GM12878 (cell line): ENCODE measurements at regions not wholly inside any gene's neighbourhood (a gene's known extent, or its start where the extent isn't known, plus 50 kb on each side); places are given as distances from the start of the nearest gene placed in this dataset.

ENCODE experiments used
- ATAC-seq: fragments of 200-7000 bp; cut with Tn5 transposase; 3 replicates; pipeline ENCODE4 v1.9.1; 2020; ENCODE audit warnings: mild to moderate bottlenecking, moderate library complexity
- BruUV-seq: library from RNA; stranded (reverse); fragments of 400-500 nt; replicated peaks from 2 replicates; lab custom pipeline; 2021; lab: Mats Ljungman, UMichigan
- CTCF ChIA-PET: fragments of 300-600 bp; sonication (Branson Sonifier 250); formaldehyde crosslinking; extraction: SDS; loops from one replicate; lab custom pipeline; 2021; ENCODE audit warnings: inconsistent platforms; lab: Yijun Ruan, JAX
- POLR2A ChIA-PET: fragments of 350-600 bp; formaldehyde crosslinking; extraction: SDS; loops from one replicate; lab custom pipeline; 2021; ENCODE audit warnings: inconsistent platforms; lab: Charles Lee
- RAD21 ChIA-PET: fragments of 300-600 bp; sonication (Branson Sonifier 250); formaldehyde crosslinking; loops from one replicate; lab custom pipeline; 2023; ENCODE audit warnings: antibody characterized with exemption; ENCODE audit not compliant: unreplicated experiment; lab: Charles Lee
- SMC1A ChIA-PET: fragments of 300-600 bp; sonication (Branson Sonifier 250); formaldehyde crosslinking; loops from one replicate; lab custom pipeline; 2023; ENCODE audit not compliant: unreplicated experiment, uncharacterized antibody; lab: Charles Lee
- DNase-seq: peaks from one replicate; pipeline ENCODE4 v3.0.0-alpha.2; 2011; ENCODE audit warnings: low read depth, low spot score
- FAIRE-seq: peaks from 3 replicates; lab custom pipeline; 2011; peaks lifted over from hg19 to GRCh38; lab: Jason Lieb, UNC
- H2AFZ ChIP-seq: 2 replicates; pipeline ENCODE4 v1.6.0; 2011; ENCODE audit warnings: low read depth, low read length, control low read depth; ENCODE audit not compliant: control insufficient read depth
- H3K27ac ChIP-seq: 2 replicates; pipeline ENCODE4 v1.5.1; 2011; ENCODE audit warnings: control low read depth; ENCODE audit not compliant: control insufficient read depth, insufficient read depth
- H3K27me3 ChIP-seq, 2 experiments: replicated peaks in 1 of 2; 2 replicates each; pipeline versions ENCODE4 v1.6.0 to v1.6.1; 2011; ENCODE audit warnings: low read length in 1 of 2; ENCODE audit not compliant: control insufficient read depth in 2 of 2, insufficient read depth in 2 of 2
- H3K36me3 ChIP-seq, 2 experiments: 2 replicates each; pipeline ENCODE4 v1.5.1; 2011; ENCODE audit warnings: low read length in 1 of 2; ENCODE audit not compliant: control insufficient read depth in 2 of 2, insufficient read depth in 2 of 2
- H3K4me1 ChIP-seq: 2 replicates; pipeline ENCODE4 v1.6.1; 2011; ENCODE audit warnings: mild to moderate bottlenecking, low read length, moderate library complexity, mixed read lengths; ENCODE audit not compliant: control insufficient read depth, insufficient read depth
- H3K4me2 ChIP-seq: 2 replicates; pipeline ENCODE4 v1.6.0; 2011; ENCODE audit warnings: control low read depth; ENCODE audit not compliant: control insufficient read depth, insufficient read depth
- H3K4me3 ChIP-seq: fragments of 200-600 bp; sonication (generic); 2 replicates; pipeline ENCODE4 v1.5.1; 2016
- H3K79me2 ChIP-seq: 2 replicates; pipeline ENCODE4 v1.6.0; 2011; ENCODE audit warnings: low read length; ENCODE audit not compliant: control insufficient read depth, insufficient read depth
- H3K9ac ChIP-seq: 2 replicates; pipeline ENCODE4 v1.8.0; 2011; ENCODE audit warnings: low read length, control low read depth, mixed read lengths; ENCODE audit not compliant: control insufficient read depth, insufficient read depth
- H3K9me3 ChIP-seq: replicated peaks from 3 replicates; pipeline ENCODE4 v1.5.1; 2011; ENCODE audit warnings: mild to moderate bottlenecking, low read length; ENCODE audit not compliant: control insufficient read depth, insufficient read depth
- H4K20me1 ChIP-seq: 2 replicates; pipeline ENCODE4 v1.6.0; 2011; ENCODE audit not compliant: control insufficient read depth, insufficient read depth
- BRCA1 ChIP-seq: IDR thresholded peaks from 2 replicates; pipeline ENCODE4 v1.6.1; 2011; ENCODE audit warnings: low read depth, low read length, improper control_type of control experiment
- EP300 ChIP-seq, 2 experiments: fragments of 150-350 bp in 1 of 2; IDR thresholded peaks; 2 replicates each; pipeline ENCODE4 v1.6.1; 2011 to 2012; ENCODE audit warnings: low read depth in 2 of 2, low read length in 2 of 2, borderline replicate concordance in 1 of 2, improper control_type of control experiment in 1 of 2, inconsistent platforms in 1 of 2; ENCODE audit not compliant: control insufficient read depth in 1 of 2
- ETV6 ChIP-seq, 2 experiments: fragments of 450-650 bp in 1 of 2; IDR thresholded peaks in 1 of 2; conservative IDR thresholded peaks in 1 of 2; 2 replicates each; pipeline ENCODE4 v1.6.1; 2014; ENCODE audit warnings: antibody characterized with exemption in 1 of 2, borderline replicate concordance in 1 of 2, low read depth in 1 of 2, mild to moderate bottlenecking in 1 of 2, moderate library complexity in 1 of 2
- NBN ChIP-seq: fragments of 450-650 bp; IDR thresholded peaks from 2 replicates; pipeline ENCODE4 v1.6.1; 2016
- PML ChIP-seq: IDR thresholded peaks from 2 replicates; pipeline ENCODE4 v1.6.1; 2012; ENCODE audit warnings: low read length, inconsistent platforms
- POLR2AphosphoS2 ChIP-seq: IDR thresholded peaks from 2 replicates; pipeline ENCODE4 v1.6.1; 2011; ENCODE audit warnings: low read depth, mild to moderate bottlenecking, low read length, improper control_type of control experiment, moderate library complexity
- RBBP5 ChIP-seq: fragments of 200-600 bp; sonication (generic); conservative IDR thresholded peaks from 2 replicates; pipeline ENCODE4 v1.6.1; 2016
- TCF3 ChIP-seq: IDR thresholded peaks from 2 replicates; pipeline ENCODE4 v1.6.1; 2012; ENCODE audit warnings: low read depth, mild to moderate bottlenecking, low read length, borderline replicate concordance; ENCODE audit not compliant: insufficient read depth
- WGBS: methylation state at CpG from one replicate; pipeline ENCODE4 v1.1.6; 2016; ENCODE audit warnings: low lambda C conversion rate; ENCODE audit not compliant: insufficient replicate concordance, insufficient coverage; ENCODE audit errors: missing lambda C conversion rate; 5-methylcytosine and 5-hydroxymethylcytosine counted together
- in situ Hi-C: fragments of 300-500 bp; cut with MboI; formaldehyde crosslinking; loops from 9 replicates; pipeline ENCODE4 v1.14.3; 2018; ENCODE audit warnings: mixed read lengths
- intact Hi-C: fragments of 100-400 bp; cut with micrococcal nuclease; formaldehyde crosslinking; loops from one replicate; pipeline ENCODE4 v1.14.2; 2022; ENCODE audit not compliant: unreplicated experiment
- TF ChIP-seq, protein P1 (sequence below): fragments of 450-650 bp; IDR thresholded peaks from 2 replicates; pipeline ENCODE4 v1.6.1; 2017; ENCODE audit warnings: mild to moderate bottlenecking

DNA sequence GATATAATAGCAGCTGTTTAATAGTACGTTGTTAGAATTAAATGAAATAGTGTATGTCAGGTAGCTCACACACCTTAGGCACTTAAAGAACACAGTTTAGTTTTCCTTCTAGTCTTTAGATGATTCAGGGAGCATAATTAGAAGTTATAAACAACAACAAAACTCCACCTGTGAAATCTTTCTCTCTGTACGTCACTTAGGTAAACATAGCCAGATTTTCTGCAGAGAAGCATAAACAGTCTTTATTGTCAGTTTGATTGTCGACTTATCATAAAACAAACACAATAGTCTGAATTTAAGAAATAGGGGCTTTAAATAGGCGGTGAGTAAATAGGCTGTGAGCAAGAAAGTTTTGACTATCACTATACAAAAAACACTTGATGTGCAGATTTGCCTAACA, 84.6 kb upstream of the PKP2 start:
- DNase-seq: no peak
- in situ Hi-C loops: no loop called here
- no peaks in the 10 kb centered on the region for H3K79me2 ChIP-seq
- H3K4me1 ChIP-seq: no peaks in the 10 kb centered on the region
- FAIRE-seq: no peak
- intact Hi-C loops: no loop called here
- H3K4me3 ChIP-seq: no peak overlapping the region
- RAD21 ChIA-PET: no interaction called here
- no peak overlapping the region for H3K27ac ChIP-seq
- POLR2A ChIA-PET: no interaction called here
- no peaks in the 10 kb centered on the region for H4K20me1 ChIP-seq
- CTCF ChIA-PET: interaction anchor here (1.2 kb wide), 1 partner anchor 225 kb away, joined by 3 read pairs; the partner anchor contains the start of gene YARS2
- no peak overlapping the region for H2AFZ ChIP-seq
- no TSS peak for BruUV-seq
- TF ChIP-seq TCF3: no peak
- no peak for TF ChIP-seq POLR2AphosphoS2
- no peak for TF ChIP-seq RBBP5
- no peak for TF ChIP-seq PML
- TF ChIP-seq, protein P1, sequence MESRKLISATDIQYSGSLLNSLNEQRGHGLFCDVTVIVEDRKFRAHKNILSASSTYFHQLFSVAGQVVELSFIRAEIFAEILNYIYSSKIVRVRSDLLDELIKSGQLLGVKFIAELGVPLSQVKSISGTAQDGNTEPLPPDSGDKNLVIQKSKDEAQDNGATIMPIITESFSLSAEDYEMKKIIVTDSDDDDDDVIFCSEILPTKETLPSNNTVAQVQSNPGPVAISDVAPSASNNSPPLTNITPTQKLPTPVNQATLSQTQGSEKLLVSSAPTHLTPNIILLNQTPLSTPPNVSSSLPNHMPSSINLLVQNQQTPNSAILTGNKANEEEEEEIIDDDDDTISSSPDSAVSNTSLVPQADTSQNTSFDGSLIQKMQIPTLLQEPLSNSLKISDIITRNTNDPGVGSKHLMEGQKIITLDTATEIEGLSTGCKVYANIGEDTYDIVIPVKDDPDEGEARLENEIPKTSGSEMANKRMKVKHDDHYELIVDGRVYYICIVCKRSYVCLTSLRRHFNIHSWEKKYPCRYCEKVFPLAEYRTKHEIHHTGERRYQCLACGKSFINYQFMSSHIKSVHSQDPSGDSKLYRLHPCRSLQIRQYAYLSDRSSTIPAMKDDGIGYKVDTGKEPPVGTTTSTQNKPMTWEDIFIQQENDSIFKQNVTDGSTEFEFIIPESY: no peak
- no peak for TF ChIP-seq EP300 (IDR thresholded peaks at IDR 0.05; ENCODE audit: borderline replicate concordance in 1 of 2, control insufficient read depth in 1 of 2, low read depth in 2 of 2, low read length in 2 of 2)
- H3K27me3 ChIP-seq: no peaks in the 10 kb centered on the region
- SMC1A ChIA-PET: no interaction called here
- no peak for ATAC-seq
- WGBS: 8% methylated on average over 4 of the region's 4 CpGs
- no peak overlapping the region for H3K4me2 ChIP-seq
- no peaks in the 10 kb centered on the region for H3K36me3 ChIP-seq
- no peaks in the 10 kb centered on the region for H3K9me3 ChIP-seq
- H3K9ac ChIP-seq: no peak overlapping the region

DNA sequence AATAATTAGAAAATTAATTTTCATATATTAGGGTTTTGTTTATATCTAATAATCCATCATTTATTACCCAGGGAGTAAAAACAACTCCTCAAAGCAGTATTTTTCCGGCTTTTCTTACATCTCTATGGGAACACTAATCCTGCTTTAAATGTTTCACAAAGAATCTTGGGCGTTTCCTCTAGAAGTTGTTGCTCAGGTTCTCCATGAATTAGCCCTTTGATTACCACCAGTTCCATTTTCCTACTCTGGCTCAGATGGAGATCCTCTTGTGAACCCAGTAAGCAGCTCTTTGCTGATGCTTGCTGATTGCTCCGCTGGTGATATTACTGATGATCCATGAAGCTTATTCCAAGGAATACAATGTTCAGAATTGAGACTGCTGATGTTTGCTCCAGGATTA, 78.5 kb upstream of the PKP2 start:
- FAIRE-seq: no peak
- Histone ChIP-seq H3K79me2 (no peaks in the 10 kb centered on the region), H3K4me2 (no peak overlapping the region), H4K20me1 (no peaks in the 10 kb centered on the region), H3K27ac (no peak overlapping the region), H2AFZ (no peak overlapping the region), H3K9me3 (no peaks in the 10 kb centered on the region), H3K4me3 (no peak overlapping the region), H3K36me3 (no peaks in the 10 kb centered on the region), H3K9ac (no peak overlapping the region), H3K27me3 (no peaks in the 10 kb centered on the region), H3K4me1 (no peaks in the 10 kb centered on the region)
- SMC1A ChIA-PET: no interaction called here
- RAD21 ChIA-PET: no interaction called here
- WGBS: 37% methylated on average over 3 of the region's 3 CpGs
- intact Hi-C loops: no loop called here
- no peak for ATAC-seq
- BruUV-seq: no TSS peak
- POLR2A ChIA-PET: no interaction called here
- CTCF ChIA-PET: no interaction called here
- in situ Hi-C loops: no loop called here
- TF ChIP-seq BRCA1 (no peak), NBN (no peak), ETV6 (conservative IDR thresholded peaks at IDR 0.05 in 1 of 2, IDR thresholded peaks at IDR 0.05 in 1 of 2; ENCODE audit: borderline replicate concordance in 1 of 2, low read depth in 1 of 2) (no peak)
- TF ChIP-seq, all 136 proteins: peak for 0
- no peak for DNase-seq
